HepG2 (cell line): ENCODE measurements at regions not wholly inside any gene's neighbourhood (a gene's known extent, or its start where the extent isn't known, plus 50 kb on each side); places are given as distances from the start of the nearest gene placed in this dataset.
A peak's percentile ranks its signal among the peaks of the same experiment; 100 is the strongest.

Experiments
- ATAC-seq: fragments of 200-7000 bp; cut with Tn5 transposase; 3 replicates; pipeline ENCODE4 v1.9.1; 2020; ENCODE audit warnings: mild to moderate bottlenecking, moderate library complexity
- BruUV-seq: library from RNA; stranded (reverse); fragments of 400-500 nt; replicated peaks from 2 replicates; lab custom pipeline; 2021; lab: Mats Ljungman, UMichigan
- CTCF ChIA-PET: fragments of 300-600 bp; formaldehyde crosslinking; extraction: SDS; loops from one replicate; lab custom pipeline; 2021; ENCODE audit warnings: low total read pairs, inconsistent platforms, low intra/inter-chr PET ratio; lab: Yijun Ruan, JAX
- POLR2A ChIA-PET: fragments of 350-600 bp; sonication (Branson Sonifier 250); formaldehyde crosslinking; loops from one replicate; lab custom pipeline; 2020; ENCODE audit warnings: antibody characterized with exemption, inconsistent platforms; lab: Yijun Ruan, JAX
- DNase-seq: peaks from one replicate; pipeline ENCODE4 v3.0.0-alpha.2; 2015; ENCODE audit warnings: low spot score
- FAIRE-seq: peaks from 3 replicates; lab custom pipeline; 2011; peaks lifted over from hg19 to GRCh38; lab: Jason Lieb, UNC
- H2AFZ ChIP-seq: one replicate; pipeline ENCODE4 v1.6.1; 2011; ENCODE audit warnings: low read length, inconsistent platforms
- H3K27ac ChIP-seq: fragments of 300-600 bp; 3 replicates; pipeline ENCODE4 v1.8.0; 2011; ENCODE audit warnings: mixed run types, mild to moderate bottlenecking, mixed read lengths, low read length, inconsistent platforms; ENCODE audit not compliant: insufficient read depth; ENCODE audit errors: extremely low read length
- H3K27me3 ChIP-seq, 2 experiments: fragments of 200-600 bp in 1 of 2; 2 replicates in 1 of 2; 3 replicates in 1 of 2; pipeline versions ENCODE4 v1.6.0 to v1.8.0; 2011; ENCODE audit warnings: low read length in 2 of 2, mild to moderate bottlenecking in 2 of 2, moderate library complexity in 2 of 2, inconsistent platforms in 1 of 2; ENCODE audit not compliant: insufficient read depth in 2 of 2, control insufficient read depth in 1 of 2
- H3K36me3 ChIP-seq, 2 experiments: fragments of 200-600 bp in 1 of 2; replicated peaks in 1 of 2; 2 replicates in 1 of 2; 3 replicates in 1 of 2; pipeline versions ENCODE4 v1.5.1 to v1.8.0; 2011; ENCODE audit warnings: low read length in 2 of 2, inconsistent platforms in 1 of 2; ENCODE audit not compliant: insufficient read depth in 2 of 2, control insufficient read depth in 1 of 2
- H3K4me1 ChIP-seq: 2 replicates; pipeline ENCODE4 v1.5.1; 2012; ENCODE audit warnings: low read length, inconsistent platforms; ENCODE audit not compliant: insufficient read depth
- H3K4me2 ChIP-seq: 2 replicates; pipeline ENCODE4 v1.6.0; 2011; ENCODE audit warnings: low read depth, low read length, inconsistent platforms
- H3K4me3 ChIP-seq, 3 experiments: fragments of 200-600 bp in 1 of 3; sonication (generic), shearing (Covaris generic) in 1 of 3; replicated peaks in 1 of 3; 2 replicates each; pipeline ENCODE4 v1.5.1; 2011 to 2016; ENCODE audit warnings: low read length in 3 of 3, inconsistent platforms in 2 of 3, low read depth in 2 of 3, mild to moderate bottlenecking in 2 of 3, control low read depth in 1 of 3, mixed read lengths in 1 of 3; ENCODE audit not compliant: insufficient read depth in 1 of 3
- H3K79me2 ChIP-seq: one replicate; pipeline ENCODE4 v1.6.1; 2011; ENCODE audit warnings: low read length, inconsistent platforms; ENCODE audit not compliant: insufficient read depth
- H3K9ac ChIP-seq: 2 replicates; pipeline ENCODE4 v1.6.0; 2011; ENCODE audit warnings: mild to moderate bottlenecking, low read depth, low read length, inconsistent platforms; ENCODE audit not compliant: insufficient read depth
- H3K9me3 ChIP-seq: 2 replicates; pipeline ENCODE4 v1.5.1; 2012; ENCODE audit warnings: mild to moderate bottlenecking, low read length
- H4K20me1 ChIP-seq: 2 replicates; pipeline ENCODE4 v1.6.0; 2011; ENCODE audit warnings: inconsistent platforms, mild to moderate bottlenecking, low read length, moderate library complexity; ENCODE audit not compliant: insufficient read depth
- AKAP8 ChIP-seq: sonication (generic); formaldehyde crosslinking; IDR thresholded peaks from 2 replicates; pipeline ENCODE4 v1.5.1; 2020; ENCODE audit warnings: mild to moderate bottlenecking, missing genetic modification reagents
- DNMT1 ChIP-seq: sonication (generic); formaldehyde crosslinking; IDR thresholded peaks from 2 replicates; pipeline ENCODE4 v1.5.1; 2020; ENCODE audit warnings: mild to moderate bottlenecking, missing genetic modification reagents
- FOSL2 ChIP-seq: sonication (generic); formaldehyde crosslinking; IDR thresholded peaks from 2 replicates; pipeline ENCODE4 v1.4.0; 2020; ENCODE audit warnings: missing genetic modification reagents
- GATAD2A ChIP-seq: IDR thresholded peaks from 2 replicates; pipeline ENCODE4 v1.6.1; 2016
- NR2F1 ChIP-seq, 2 experiments: fragments of 450-650 bp in 1 of 2; formaldehyde crosslinking in 1 of 2; IDR thresholded peaks; 2 replicates each; pipeline versions ENCODE4 v1.5.0 to v1.6.1; 2016 to 2020; ENCODE audit warnings: mild to moderate bottlenecking in 1 of 2, missing compliant biosample characterization in 1 of 2, missing genetic modification reagents in 1 of 2, moderate library complexity in 1 of 2
- TOPORS ChIP-seq: sonication (generic); formaldehyde crosslinking; IDR thresholded peaks from 2 replicates; pipeline ENCODE4 v1.8.0; 2023; ENCODE audit warnings: mild to moderate bottlenecking, missing genetic modification reagents
- ZNF510 ChIP-seq: sonication (generic); formaldehyde crosslinking; IDR thresholded peaks from 2 replicates; pipeline ENCODE4 v1.4.0; 2020; ENCODE audit warnings: low read depth, mild to moderate bottlenecking, missing genetic modification reagents
- ZNF550 ChIP-seq: sonication (generic); formaldehyde crosslinking; IDR thresholded peaks from 2 replicates; pipeline ENCODE4 v1.4.0; 2020; ENCODE audit warnings: mild to moderate bottlenecking, missing genetic modification reagents, borderline replicate concordance
- ZNF557 ChIP-seq: sonication (generic); formaldehyde crosslinking; IDR thresholded peaks from 2 replicates; pipeline ENCODE4 v1.4.0; 2020; ENCODE audit warnings: missing genetic modification reagents
- ZNF790 ChIP-seq: sonication (generic); formaldehyde crosslinking; IDR thresholded peaks from 2 replicates; pipeline ENCODE4 v1.8.0; 2022; ENCODE audit warnings: missing genetic modification reagents, mild to moderate bottlenecking, borderline replicate concordance
- ZNF841 ChIP-seq: sonication (generic); formaldehyde crosslinking; IDR thresholded peaks from 2 replicates; pipeline ENCODE4 v1.8.1; 2023; ENCODE audit warnings: missing genetic modification reagents, borderline replicate concordance
- ZNF879 ChIP-seq: sonication (generic); formaldehyde crosslinking; IDR thresholded peaks from 2 replicates; pipeline ENCODE4 v1.8.1; 2023; ENCODE audit warnings: missing genetic modification reagents
- ZZZ3 ChIP-seq: sonication (generic); formaldehyde crosslinking; IDR thresholded peaks from 2 replicates; pipeline ENCODE4 v1.4.0; 2020; ENCODE audit warnings: missing genetic modification reagents, mild to moderate bottlenecking, borderline replicate concordance
- WGBS: methylation state at CpG from one replicate; pipeline ENCODE4 v1.1.6; 2017; ENCODE audit warnings: low lambda C conversion rate; 5-methylcytosine and 5-hydroxymethylcytosine counted together
- in situ Hi-C: cut with HindIII; loops from 2 replicates; pipeline ENCODE4 v1.10.0; 2017; ENCODE audit warnings: low pct_unique_long_range_greater_than_20kb; ENCODE audit not compliant: extremely low pct_ligation_motif_present
- intact Hi-C: fragments of 100-400 bp; cut with micrococcal nuclease; formaldehyde crosslinking; loops from one replicate; pipeline ENCODE4 v1.10.0; 2022; ENCODE audit not compliant: unreplicated experiment
- TF ChIP-seq, protein P1 (sequence below): sonication (generic); formaldehyde crosslinking; IDR thresholded peaks from 2 replicates; pipeline ENCODE4 v1.5.0; 2020; ENCODE audit warnings: missing genetic modification reagents, mild to moderate bottlenecking, borderline replicate concordance
- TF ChIP-seq, protein P2 (sequence below): sonication (generic); formaldehyde crosslinking; IDR thresholded peaks from 2 replicates; pipeline ENCODE4 v1.4.0; 2020; ENCODE audit warnings: low read depth, mild to moderate bottlenecking, missing genetic modification reagents
- TF ChIP-seq, protein P3 (sequence below): sonication (generic); formaldehyde crosslinking; IDR thresholded peaks from 2 replicates; pipeline ENCODE4 v1.5.1; 2020; ENCODE audit warnings: mild to moderate bottlenecking, missing genetic modification reagents, moderate library complexity
- TF ChIP-seq, protein P4 (sequence below): IDR thresholded peaks from 2 replicates; pipeline ENCODE4 v1.6.1; 2016; ENCODE audit warnings: missing biosample characterization, missing genetic modification reagents, low read depth
- TF ChIP-seq, protein P5 (sequence below): IDR thresholded peaks from 2 replicates; pipeline ENCODE4 v1.6.1; 2016; ENCODE audit warnings: control low read depth

DNA sequence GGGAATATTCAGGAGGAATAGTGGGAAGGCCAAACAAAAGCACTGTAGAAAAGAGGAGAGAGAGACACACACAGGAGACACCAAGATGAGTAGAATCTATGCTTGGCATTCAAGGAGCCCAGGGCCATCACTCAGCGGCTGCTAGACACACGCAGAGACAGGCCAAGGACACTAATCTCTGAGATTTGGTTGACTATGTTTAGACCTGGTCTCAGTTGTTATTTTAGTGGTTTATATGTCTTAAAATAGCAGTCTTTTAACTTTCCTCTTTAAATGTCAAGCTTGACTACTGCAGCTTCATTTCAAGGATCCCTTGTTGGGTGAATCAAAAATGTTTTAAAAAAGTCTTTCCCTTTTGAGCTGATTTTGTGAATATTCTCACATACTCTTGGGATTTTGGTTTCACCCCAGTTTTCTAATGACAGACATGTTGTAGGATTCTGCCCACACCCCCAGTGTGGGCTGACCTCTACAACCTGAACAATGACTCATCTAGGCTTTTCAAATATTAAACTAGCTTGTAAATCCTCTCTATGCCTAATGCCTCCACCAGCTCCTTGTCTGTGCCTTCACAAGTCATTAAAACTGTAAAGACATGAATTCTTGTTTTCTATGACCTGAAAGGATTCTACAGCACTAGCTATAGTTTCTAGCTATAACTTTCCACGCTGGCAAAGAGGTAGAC lies 142.7 kb upstream of the EXOC2 start:
- CTCF ChIA-PET: no interaction called here
- no peaks in the 10 kb centered on the region for H3K36me3 ChIP-seq
- H3K9me3 ChIP-seq: no peaks in the 10 kb centered on the region
- no peak overlapping the region for H2AFZ ChIP-seq
- peaks cover 33% of the 10 kb centered on the region for H3K4me1 ChIP-seq
- no peak overlapping the region for H3K4me3 ChIP-seq
- H3K4me2 ChIP-seq: no peak overlapping the region
- H3K9ac ChIP-seq: no peak overlapping the region
- intact Hi-C loops (no loop called here), in situ Hi-C loops (no loop called here)
- peaks cover 1 to 4% of the 10 kb centered on the region in 2 experiments; a peak in 1 of 5 replicates for H3K27me3 ChIP-seq
- no peak for FAIRE-seq
- no peak overlapping the region for H3K27ac ChIP-seq
- DNase-seq: no peak
- H3K79me2 ChIP-seq: no peaks in the 10 kb centered on the region
- ATAC-seq: peak; percentile 48; the same call in 1 of the 3 replicates
- 20% methylated on average over 3 of the region's 3 CpGs for WGBS
- BruUV-seq: no TSS peak
- POLR2A ChIA-PET: interaction anchor here (0.8 to 4.9 kb wide), 14 partner anchors 9 to 500 kb away, joined by 3 to 42 read pairs (median 4); partner anchors contain the start of gene FOXQ1
- no peaks in the 10 kb centered on the region for H4K20me1 ChIP-seq
- TF ChIP-seq GATAD2A: peak; percentile 5; the same call in 1 of the 2 replicates
- TF ChIP-seq, protein P1, sequence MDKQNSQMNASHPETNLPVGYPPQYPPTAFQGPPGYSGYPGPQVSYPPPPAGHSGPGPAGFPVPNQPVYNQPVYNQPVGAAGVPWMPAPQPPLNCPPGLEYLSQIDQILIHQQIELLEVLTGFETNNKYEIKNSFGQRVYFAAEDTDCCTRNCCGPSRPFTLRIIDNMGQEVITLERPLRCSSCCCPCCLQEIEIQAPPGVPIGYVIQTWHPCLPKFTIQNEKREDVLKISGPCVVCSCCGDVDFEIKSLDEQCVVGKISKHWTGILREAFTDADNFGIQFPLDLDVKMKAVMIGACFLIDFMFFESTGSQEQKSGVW (CRISPR knock-in tag): no peak
- TF ChIP-seq ZNF790 (CRISPR knock-in tag): no peak
- TF ChIP-seq ZZZ3 (CRISPR knock-in tag): no peak
- no peak for TF ChIP-seq ZNF550 (CRISPR knock-in tag)
- TF ChIP-seq, protein P2, sequence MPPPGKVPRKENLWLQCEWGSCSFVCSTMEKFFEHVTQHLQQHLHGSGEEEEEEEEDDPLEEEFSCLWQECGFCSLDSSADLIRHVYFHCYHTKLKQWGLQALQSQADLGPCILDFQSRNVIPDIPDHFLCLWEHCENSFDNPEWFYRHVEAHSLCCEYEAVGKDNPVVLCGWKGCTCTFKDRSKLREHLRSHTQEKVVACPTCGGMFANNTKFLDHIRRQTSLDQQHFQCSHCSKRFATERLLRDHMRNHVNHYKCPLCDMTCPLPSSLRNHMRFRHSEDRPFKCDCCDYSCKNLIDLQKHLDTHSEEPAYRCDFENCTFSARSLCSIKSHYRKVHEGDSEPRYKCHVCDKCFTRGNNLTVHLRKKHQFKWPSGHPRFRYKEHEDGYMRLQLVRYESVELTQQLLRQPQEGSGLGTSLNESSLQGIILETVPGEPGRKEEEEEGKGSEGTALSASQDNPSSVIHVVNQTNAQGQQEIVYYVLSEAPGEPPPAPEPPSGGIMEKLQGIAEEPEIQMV (CRISPR knock-in tag): no peak
- no peak for TF ChIP-seq ZNF510 (CRISPR knock-in tag)
- TF ChIP-seq, protein P3, sequence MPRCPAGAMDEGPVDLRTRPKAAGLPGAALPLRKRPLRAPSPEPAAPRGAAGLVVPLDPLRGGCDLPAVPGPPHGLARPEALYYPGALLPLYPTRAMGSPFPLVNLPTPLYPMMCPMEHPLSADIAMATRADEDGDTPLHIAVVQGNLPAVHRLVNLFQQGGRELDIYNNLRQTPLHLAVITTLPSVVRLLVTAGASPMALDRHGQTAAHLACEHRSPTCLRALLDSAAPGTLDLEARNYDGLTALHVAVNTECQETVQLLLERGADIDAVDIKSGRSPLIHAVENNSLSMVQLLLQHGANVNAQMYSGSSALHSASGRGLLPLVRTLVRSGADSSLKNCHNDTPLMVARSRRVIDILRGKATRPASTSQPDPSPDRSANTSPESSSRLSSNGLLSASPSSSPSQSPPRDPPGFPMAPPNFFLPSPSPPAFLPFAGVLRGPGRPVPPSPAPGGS (CRISPR knock-in tag): no peak
- TF ChIP-seq ZNF557 (CRISPR knock-in tag): no peak
- TF ChIP-seq ZNF879 (CRISPR knock-in tag): no peak
- no peak for TF ChIP-seq TOPORS
- TF ChIP-seq, protein P4, sequence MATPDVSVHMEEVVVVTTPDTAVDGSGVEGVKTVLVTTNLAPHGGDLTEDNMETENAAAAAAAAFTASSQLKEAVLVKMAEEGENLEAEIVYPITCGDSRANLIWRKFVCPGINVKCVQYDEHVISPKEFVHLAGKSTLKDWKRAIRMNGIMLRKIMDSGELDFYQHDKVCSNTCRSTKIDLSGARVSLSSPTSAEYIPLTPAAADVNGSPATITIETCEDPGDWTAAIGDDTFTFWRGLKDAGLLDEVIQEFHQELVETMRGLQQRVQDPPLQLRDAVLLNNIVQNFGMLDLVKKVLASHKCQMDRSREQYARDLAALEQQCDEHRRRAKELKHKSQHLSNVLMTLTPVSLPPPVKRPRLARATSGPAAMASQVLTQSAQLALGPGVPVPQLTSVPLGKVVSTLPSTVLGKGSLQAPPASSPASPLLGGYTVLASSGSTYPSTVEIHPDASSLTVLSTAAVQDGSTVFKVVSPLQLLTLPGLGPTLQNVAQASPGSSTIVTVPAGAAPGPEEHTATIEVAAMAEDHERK (CRISPR knock-in tag): no peak
- TF ChIP-seq, protein P5, sequence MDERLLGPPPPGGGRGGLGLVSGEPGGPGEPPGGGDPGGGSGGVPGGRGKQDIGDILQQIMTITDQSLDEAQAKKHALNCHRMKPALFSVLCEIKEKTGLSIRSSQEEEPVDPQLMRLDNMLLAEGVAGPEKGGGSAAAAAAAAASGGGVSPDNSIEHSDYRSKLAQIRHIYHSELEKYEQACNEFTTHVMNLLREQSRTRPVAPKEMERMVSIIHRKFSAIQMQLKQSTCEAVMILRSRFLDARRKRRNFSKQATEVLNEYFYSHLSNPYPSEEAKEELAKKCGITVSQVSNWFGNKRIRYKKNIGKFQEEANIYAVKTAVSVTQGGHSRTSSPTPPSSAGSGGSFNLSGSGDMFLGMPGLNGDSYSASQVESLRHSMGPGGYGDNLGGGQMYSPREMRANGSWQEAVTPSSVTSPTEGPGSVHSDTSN (CRISPR knock-in tag): no peak
- TF ChIP-seq NR2F1 (CRISPR knock-in tag; IDR thresholded peaks at IDR 0.05): 0 out of 4 replicates have a peak, but pooled peaks of 1 of the 2 experiments have one; percentile 18
- TF ChIP-seq AKAP8 (CRISPR knock-in tag): no peak
- no peak for TF ChIP-seq DNMT1
- TF ChIP-seq ZNF841 (CRISPR knock-in tag): no peak
- peak; percentile 88 for TF ChIP-seq FOSL2 (CRISPR knock-in tag)
